Panc1 (cell line): ENCODE measurements at regions not wholly inside any gene's neighbourhood (a gene's known extent, or its start where the extent isn't known, plus 50 kb on each side); places are given as distances from the start of the nearest gene placed in this dataset.

Experiments used
- POLR2AphosphoS5 ChIP-seq: IDR thresholded peaks from 2 replicates; pipeline ENCODE4 v1.6.1; 2012; ENCODE audit warnings: mild to moderate bottlenecking, low read depth, low read length, moderate library complexity
- TCF7L2 ChIP-seq: IDR thresholded peaks from 2 replicates; pipeline ENCODE4 v1.6.1; 2011; ENCODE audit warnings: mild to moderate bottlenecking, low read depth, low read length, inconsistent platforms
- TF ChIP-seq, protein P1 (sequence below): fragments of 450-650 bp; IDR thresholded peaks from 2 replicates; pipeline ENCODE4 v1.5.1; 2017; ENCODE audit warnings: mild to moderate bottlenecking

DNA sequence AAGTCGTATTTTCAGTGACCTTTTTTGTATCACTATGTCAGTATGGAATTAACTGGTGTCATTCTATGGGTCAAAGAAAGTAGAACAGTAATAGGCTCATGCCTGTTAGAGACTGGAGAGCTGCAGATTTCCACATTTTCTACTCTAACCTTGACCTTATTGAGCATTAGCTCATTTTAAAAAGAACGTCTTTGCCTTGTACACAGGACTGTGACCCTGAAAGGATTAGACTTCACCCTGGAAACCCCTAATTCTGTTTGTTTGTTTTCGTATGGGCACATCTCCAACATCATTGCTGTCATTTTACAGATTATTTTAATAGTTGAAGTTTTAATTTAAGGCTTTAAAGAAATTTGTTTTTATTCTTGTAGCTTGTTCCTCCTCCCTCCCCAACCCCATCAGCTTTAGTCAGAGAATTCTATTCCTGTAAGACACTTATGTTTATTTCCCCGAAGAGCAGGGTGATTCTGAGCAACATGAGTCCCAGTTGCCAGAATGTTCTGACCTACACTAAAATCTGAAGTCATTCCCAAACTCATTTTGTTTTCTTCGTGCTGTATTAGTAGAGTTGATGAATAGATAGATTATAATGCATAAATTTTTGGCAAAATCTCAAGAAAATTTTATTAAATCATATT is 451.3 kb downstream of the FOXG1 start:
- TF ChIP-seq, protein P1, sequence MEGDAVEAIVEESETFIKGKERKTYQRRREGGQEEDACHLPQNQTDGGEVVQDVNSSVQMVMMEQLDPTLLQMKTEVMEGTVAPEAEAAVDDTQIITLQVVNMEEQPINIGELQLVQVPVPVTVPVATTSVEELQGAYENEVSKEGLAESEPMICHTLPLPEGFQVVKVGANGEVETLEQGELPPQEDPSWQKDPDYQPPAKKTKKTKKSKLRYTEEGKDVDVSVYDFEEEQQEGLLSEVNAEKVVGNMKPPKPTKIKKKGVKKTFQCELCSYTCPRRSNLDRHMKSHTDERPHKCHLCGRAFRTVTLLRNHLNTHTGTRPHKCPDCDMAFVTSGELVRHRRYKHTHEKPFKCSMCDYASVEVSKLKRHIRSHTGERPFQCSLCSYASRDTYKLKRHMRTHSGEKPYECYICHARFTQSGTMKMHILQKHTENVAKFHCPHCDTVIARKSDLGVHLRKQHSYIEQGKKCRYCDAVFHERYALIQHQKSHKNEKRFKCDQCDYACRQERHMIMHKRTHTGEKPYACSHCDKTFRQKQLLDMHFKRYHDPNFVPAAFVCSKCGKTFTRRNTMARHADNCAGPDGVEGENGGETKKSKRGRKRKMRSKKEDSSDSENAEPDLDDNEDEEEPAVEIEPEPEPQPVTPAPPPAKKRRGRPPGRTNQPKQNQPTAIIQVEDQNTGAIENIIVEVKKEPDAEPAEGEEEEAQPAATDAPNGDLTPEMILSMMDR = no peak
- TF ChIP-seq POLR2AphosphoS5 (no peak), TCF7L2 (no peak)
